ENCODE measurements at regions not wholly inside any gene's neighbourhood (a gene's known extent, or its start where the extent isn't known, plus 50 kb on each side); places are given as distances from the start of the nearest gene placed in this dataset.

GRCh38 chr4:104353481-104353880 lies 141.2 kb downstream of the CXXC4 start:
- ATAC-seq, result no peak
- TF ChIP-seq PPARA (CRISPR knock-in tag; IDR thresholded peaks at IDR 0.05; ENCODE audit: borderline replicate concordance) (no peak), BACH2 (CRISPR knock-in tag; IDR thresholded peaks at IDR 0.05; ENCODE audit: borderline replicate concordance) (no peak), POU6F1 (CRISPR knock-in tag; IDR thresholded peaks at IDR 0.05; ENCODE audit: borderline replicate concordance, low read depth) (no peak), OSR1 (CRISPR knock-in tag; IDR thresholded peaks at IDR 0.05) (no peak), ZFP3 (CRISPR knock-in tag; IDR thresholded peaks at IDR 0.05) (no peak), CREB5 (CRISPR knock-in tag; IDR thresholded peaks at IDR 0.05; ENCODE audit: low read depth) (no peak), ARNTL (CRISPR knock-in tag; IDR thresholded peaks at IDR 0.05; ENCODE audit: borderline replicate concordance, low read depth) (no peak), ZNF565 (CRISPR knock-in tag; conservative IDR thresholded peaks at IDR 0.05; ENCODE audit: low read depth) (no peak), PATZ1 (CRISPR knock-in tag; IDR thresholded peaks at IDR 0.05; ENCODE audit: borderline replicate concordance) (no peak), CSDC2 (CRISPR knock-in tag; IDR thresholded peaks at IDR 0.05) (no peak)

GRCh38 chr4:104352211-104352610 lies 142.5 kb downstream of the CXXC4 start:
- no peak for ATAC-seq
- no peak for TF ChIP-seq ZNF70 (CRISPR knock-in tag; IDR thresholded peaks at IDR 0.05)
- no peak for TF ChIP-seq TOX (CRISPR knock-in tag; IDR thresholded peaks at IDR 0.05; ENCODE audit: borderline replicate concordance)
- TF ChIP-seq CSDC2 (CRISPR knock-in tag; IDR thresholded peaks at IDR 0.05), result no peak
- no peak for TF ChIP-seq ZNF565 (CRISPR knock-in tag; conservative IDR thresholded peaks at IDR 0.05; ENCODE audit: low read depth)
- TF ChIP-seq TCF4 (CRISPR knock-in tag; IDR thresholded peaks at IDR 0.05; ENCODE audit: borderline replicate concordance), result no peak
- TF ChIP-seq TSHZ2 (CRISPR knock-in tag; IDR thresholded peaks at IDR 0.05), result no peak
- TF ChIP-seq BACH2 (CRISPR knock-in tag; IDR thresholded peaks at IDR 0.05; ENCODE audit: borderline replicate concordance), result no peak
- no peak for TF ChIP-seq GLIS3 (CRISPR knock-in tag; IDR thresholded peaks at IDR 0.05)
- no peak for TF ChIP-seq SNAI2 (CRISPR knock-in tag; IDR thresholded peaks at IDR 0.05)
- no peak for TF ChIP-seq CREB5 (CRISPR knock-in tag; IDR thresholded peaks at IDR 0.05; ENCODE audit: low read depth)
- no peak for TF ChIP-seq PPARA (CRISPR knock-in tag; IDR thresholded peaks at IDR 0.05; ENCODE audit: borderline replicate concordance)
- TF ChIP-seq RARB (CRISPR knock-in tag; IDR thresholded peaks at IDR 0.05), result no peak
- no peak for TF ChIP-seq ESRRG (CRISPR knock-in tag; IDR thresholded peaks at IDR 0.05)

- ATAC-seq, result no peak
- no peak for TF ChIP-seq ZNF8 (CRISPR knock-in tag; IDR thresholded peaks at IDR 0.05)
- no peak for TF ChIP-seq ESRRG (CRISPR knock-in tag; IDR thresholded peaks at IDR 0.05)
- TF ChIP-seq CSDC2 (CRISPR knock-in tag; IDR thresholded peaks at IDR 0.05), result no peak
- no peak for TF ChIP-seq POU6F1 (CRISPR knock-in tag; IDR thresholded peaks at IDR 0.05; ENCODE audit: borderline replicate concordance, low read depth)
- TF ChIP-seq SNAI2 (CRISPR knock-in tag; IDR thresholded peaks at IDR 0.05), result no peak
- no peak for TF ChIP-seq CSRNP3 (CRISPR knock-in tag; IDR thresholded peaks at IDR 0.05)
- no peak for TF ChIP-seq ZFP30 (CRISPR knock-in tag; IDR thresholded peaks at IDR 0.05)
- TF ChIP-seq RARB (CRISPR knock-in tag; IDR thresholded peaks at IDR 0.05), result no peak
- TF ChIP-seq ZNF70 (CRISPR knock-in tag; IDR thresholded peaks at IDR 0.05), result no peak
- no peak for TF ChIP-seq PATZ1 (CRISPR knock-in tag; IDR thresholded peaks at IDR 0.05; ENCODE audit: borderline replicate concordance)
- TF ChIP-seq ARNTL (CRISPR knock-in tag; IDR thresholded peaks at IDR 0.05; ENCODE audit: borderline replicate concordance, low read depth), result no peak
- TF ChIP-seq CREB5 (CRISPR knock-in tag; IDR thresholded peaks at IDR 0.05; ENCODE audit: low read depth), result no peak
Observed at GRCh38 chr4:104351706-104352105, 143.0 kb downstream of the CXXC4 start.

Data from SK-N-SH treated with all-trans-retinoic acid at 6 μM for 48 hours (cell line).